PC-3 (cell line): ENCODE measurements at regions not wholly inside any gene's neighbourhood (a gene's known extent, or its start where the extent isn't known, plus 50 kb on each side); places are given as distances from the start of the nearest gene placed in this dataset.

ENCODE experiments used
- ATAC-seq: fragments of 200-7000 bp; cut with Tn5 transposase; 2 replicates; pipeline ENCODE4 v1.9.1; 2020; ENCODE audit warnings: mild to moderate bottlenecking, moderate library complexity
- BruUV-seq: library from RNA; stranded (reverse); fragments of 400-500 nt; replicated peaks from 2 replicates; lab custom pipeline; 2021; lab: Mats Ljungman, UMichigan
- CTCF ChIA-PET: fragments of 300-600 bp; sonication (Branson Sonifier 250); formaldehyde crosslinking; loops from one replicate; lab custom pipeline; 2022; ENCODE audit warnings: antibody characterized with exemption; lab: Charles Lee
- POLR2A ChIA-PET: fragments of 300-600 bp; sonication (Branson Sonifier 250); formaldehyde crosslinking; loops from one replicate; lab custom pipeline; 2022; ENCODE audit warnings: antibody characterized with exemption; ENCODE audit not compliant: unreplicated experiment; lab: Charles Lee
- DNase-seq: peaks from one replicate; pipeline ENCODE4 v3.0.0-alpha.2; 2015
- H2AFZ ChIP-seq: fragments of 300-600 bp; sonication (generic); 2 replicates; pipeline ENCODE4 v1.6.0; 2016; ENCODE audit warnings: antibody characterized with exemption, low read length
- H3F3A ChIP-seq: fragments of 300-600 bp; sonication (generic); one replicate; pipeline ENCODE4 v1.6.0; 2017; ENCODE audit warnings: antibody characterized with exemption, low read length, control low read depth, mild to moderate bottlenecking; ENCODE audit not compliant: unreplicated experiment
- H3K27ac ChIP-seq: fragments of 300-600 bp; sonication (generic); 2 replicates; pipeline ENCODE4 v1.5.1; 2016; ENCODE audit warnings: mild to moderate bottlenecking, low read length
- H3K27me3 ChIP-seq: fragments of 300-600 bp; sonication (generic); 2 replicates; pipeline ENCODE4 v1.6.1; 2016; ENCODE audit warnings: low read length, mixed read lengths
- H3K36me3 ChIP-seq: fragments of 300-600 bp; sonication (generic); 2 replicates; pipeline ENCODE4 v1.6.1; 2016; ENCODE audit warnings: low read depth, mixed run types, low read length, mixed read lengths
- H3K4me1 ChIP-seq: fragments of 300-600 bp; sonication (generic); 2 replicates; pipeline ENCODE4 v1.5.1; 2016; ENCODE audit warnings: low read length; ENCODE audit not compliant: insufficient read depth
- H3K4me2 ChIP-seq: fragments of 300-600 bp; sonication (generic); 2 replicates; pipeline ENCODE4 v1.6.0; 2016; ENCODE audit warnings: low read length
- H3K4me3 ChIP-seq: fragments of 300-600 bp; sonication (generic); 2 replicates; pipeline ENCODE4 v1.5.1; 2016; ENCODE audit warnings: mild to moderate bottlenecking, low read length, mixed read lengths
- H3K79me2 ChIP-seq: fragments of 300-600 bp; sonication (generic); 2 replicates; pipeline ENCODE4 v1.6.1; 2017; ENCODE audit warnings: low read length, mixed read lengths
- H3K9ac ChIP-seq: fragments of 300-600 bp; sonication (generic); 2 replicates; pipeline ENCODE4 v1.6.0; 2016; ENCODE audit warnings: mild to moderate bottlenecking, low read length
- H3K9me2 ChIP-seq: fragments of 300-600 bp; sonication (generic); replicated peaks from 2 replicates; pipeline ENCODE4 v1.6.1; 2016; ENCODE audit warnings: mixed run types, low read length, mixed read lengths
- H3K9me3 ChIP-seq: fragments of 300-600 bp; sonication (generic); 2 replicates; pipeline ENCODE4 v1.6.1; 2016; ENCODE audit warnings: low read length, mixed read lengths
- H4K20me1 ChIP-seq: fragments of 300-600 bp; sonication (generic); 2 replicates; pipeline ENCODE4 v1.6.1; 2016; ENCODE audit warnings: low read length, mixed read lengths
- CTCF ChIP-seq: fragments of 300-600 bp; sonication (generic); conservative IDR thresholded peaks from 2 replicates; pipeline ENCODE4 v1.5.1; 2017; ENCODE audit warnings: antibody characterized with exemption, low read depth, mild to moderate bottlenecking, low read length
- EZH2 ChIP-seq: fragments of 300-600 bp; sonication (generic); IDR thresholded peaks from one replicate; pipeline ENCODE4 v1.6.1; 2017; ENCODE audit warnings: antibody characterized with exemption, mild to moderate bottlenecking, low read length; ENCODE audit not compliant: unreplicated experiment
- EZH2phosphoT487 ChIP-seq: fragments of 300-600 bp; sonication (generic); IDR thresholded peaks from 2 replicates; pipeline ENCODE4 v1.6.1; 2018; ENCODE audit warnings: mild to moderate bottlenecking, antibody characterized with exemption, low read length, borderline replicate concordance
- intact Hi-C: fragments of 100-400 bp; cut with micrococcal nuclease; formaldehyde crosslinking; loops from 2 replicates; pipeline ENCODE4 v1.9.0; 2023

DNA sequence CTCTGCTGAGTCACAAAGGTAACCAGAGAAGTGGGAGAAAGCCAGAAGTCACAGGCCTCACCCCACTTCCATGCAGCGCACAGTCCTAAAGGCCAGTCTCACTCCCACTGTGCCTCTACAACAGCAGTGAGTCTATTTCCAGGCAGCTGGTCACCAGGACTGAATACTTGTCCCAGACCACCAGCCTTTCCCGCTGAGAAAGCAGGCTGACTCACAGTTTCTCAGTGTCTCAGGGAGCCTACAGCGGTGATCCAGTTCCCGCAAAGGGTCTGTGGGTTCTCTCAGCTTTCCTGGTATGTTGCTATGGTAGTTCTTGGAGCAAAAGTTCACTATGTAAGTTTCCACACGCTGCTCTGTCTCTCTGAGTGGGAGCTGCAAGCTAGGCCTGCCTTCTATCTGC is 622.5 kb downstream of the RNF144A start:
- ChIA-PET POLR2A (no interaction called here), CTCF (no interaction called here)
- no TSS peak for BruUV-seq

DNA sequence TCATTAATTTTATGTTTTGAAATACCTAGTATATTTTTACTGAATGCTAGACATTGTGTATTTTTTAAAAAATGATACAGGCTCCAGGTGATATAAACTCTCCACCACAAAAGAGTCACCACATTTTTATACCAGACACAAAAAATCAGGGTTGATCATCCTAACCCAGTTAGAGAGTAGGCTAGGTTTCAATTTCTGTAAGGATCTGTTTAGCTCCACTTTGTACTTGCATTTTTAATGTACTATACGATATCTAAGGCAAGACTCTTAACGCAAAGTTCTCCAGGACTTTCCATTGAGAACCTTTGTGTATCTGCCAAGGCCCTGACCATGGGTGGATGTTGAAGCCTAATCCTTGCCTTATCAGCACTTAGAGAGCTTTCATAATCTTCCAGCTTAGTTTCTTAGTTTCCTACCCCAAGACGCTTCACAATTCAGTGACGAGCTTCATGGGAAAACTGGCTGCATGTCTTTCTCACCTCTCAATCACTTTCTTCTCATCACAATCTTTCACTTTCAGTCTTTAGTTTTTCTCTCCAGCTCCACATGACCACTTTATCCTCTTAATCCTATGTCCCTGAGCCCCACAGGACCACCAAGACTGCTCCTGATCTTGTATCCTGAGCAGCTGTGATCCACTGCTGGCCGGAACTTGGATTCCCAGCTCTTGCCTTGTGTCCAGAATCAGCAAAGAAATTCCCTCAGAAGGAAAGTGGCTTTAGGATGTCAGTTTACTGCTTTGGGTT is 635.8 kb downstream of the RNF144A start:
- Histone ChIP-seq H3K79me2 (no peaks in the 10 kb centered on the region), H3K27ac (no peak overlapping the region), H3K36me3 (no peaks in the 10 kb centered on the region), H3K9me3 (no peaks in the 10 kb centered on the region), H3K9me2 (no peaks in the 10 kb centered on the region), H3K4me2 (no peak overlapping the region), H4K20me1 (no peaks in the 10 kb centered on the region), H2AFZ (no peak overlapping the region), H3K9ac (no peak overlapping the region), H3K27me3 (no peaks in the 10 kb centered on the region), H3K4me3 (no peak overlapping the region), H3F3A (no peaks in the 10 kb centered on the region), H3K4me1 (no peaks in the 10 kb centered on the region)
- no peak for DNase-seq
- ChIA-PET POLR2A (no interaction called here), CTCF (no interaction called here)
- BruUV-seq: no TSS peak
- TF ChIP-seq CTCF (no peak), EZH2phosphoT487 (no peak), EZH2 (no peak)
- intact Hi-C loops: no loop called here
- no peak for ATAC-seq

More for the DNA sequence above, 622.5 kb downstream of the RNF144A start:
- Histone ChIP-seq H3K27me3 (no peaks in the 10 kb centered on the region), H2AFZ (peak overlapping the region; percentile 31; the same call in 1 of the 2 replicates), H4K20me1 (no peaks in the 10 kb centered on the region), H3K4me3 (no peak overlapping the region), H3K79me2 (no peaks in the 10 kb centered on the region), H3K9ac (no peak overlapping the region), H3K9me2 (no peaks in the 10 kb centered on the region), H3K36me3 (no peaks in the 10 kb centered on the region), H3K4me1 (no peaks in the 10 kb centered on the region), H3K9me3 (no peaks in the 10 kb centered on the region), H3K27ac (no peak overlapping the region), H3F3A (no peaks in the 10 kb centered on the region), H3K4me2 (no peak overlapping the region)
- DNase-seq: no peak
- no peak for TF ChIP-seq EZH2
- TF ChIP-seq EZH2phosphoT487: no peak
- TF ChIP-seq CTCF: no peak
- ATAC-seq: no peak
- intact Hi-C loops: no loop called here

- Histone ChIP-seq H3K4me3 (no peak overlapping the region), H3K27me3 (no peaks in the 10 kb centered on the region), H3K79me2 (no peaks in the 10 kb centered on the region), H3K27ac (no peak overlapping the region), H3F3A (no peaks in the 10 kb centered on the region), H3K4me2 (no peak overlapping the region), H4K20me1 (no peaks in the 10 kb centered on the region), H3K4me1 (no peaks in the 10 kb centered on the region), H3K36me3 (no peaks in the 10 kb centered on the region), H3K9ac (no peak overlapping the region), H3K9me3 (no peaks in the 10 kb centered on the region), H2AFZ (no peak overlapping the region), H3K9me2 (no peaks in the 10 kb centered on the region)
- no TSS peak for BruUV-seq
- intact Hi-C loops: no loop called here
- no peak for TF ChIP-seq CTCF
- no peak for TF ChIP-seq EZH2
- TF ChIP-seq EZH2phosphoT487: no peak
- ATAC-seq: no peak
- DNase-seq: no peak
- CTCF ChIA-PET: no interaction called here
- POLR2A ChIA-PET: no interaction called here
Observed at GRCh38 chr2:7555260-7555659, 638.0 kb downstream of the RNF144A start.
